ENCODE measurements at regions not wholly inside any gene's neighbourhood (a gene's known extent, or its start where the extent isn't known, plus 50 kb on each side); places are given as distances from the start of the nearest gene placed in this dataset.

DNA sequence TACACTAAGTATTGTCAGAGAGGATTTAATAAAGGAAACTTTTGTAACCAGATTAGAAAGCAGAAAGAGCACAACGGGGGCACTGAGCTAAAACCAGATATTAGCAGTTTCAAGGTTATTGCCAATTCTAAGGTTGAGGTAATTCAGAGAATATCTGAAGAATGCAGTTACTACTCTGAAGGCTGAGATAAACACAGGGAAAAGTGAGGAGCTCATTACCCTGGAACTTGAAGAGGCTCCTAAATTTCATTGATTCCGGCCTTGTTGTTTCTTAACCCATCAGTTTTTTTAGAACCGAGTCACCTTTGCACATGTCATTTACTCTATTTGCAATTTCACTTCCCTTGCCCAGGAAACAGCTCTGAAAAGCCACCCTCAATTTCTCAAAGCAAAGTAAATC, 72.4 kb upstream of the BTBD3 start (continued):
- TF ChIP-seq ZNF462 (CRISPR knock-in tag; IDR thresholded peaks at IDR 0.05) (no peak), ZNF331 (CRISPR knock-in tag; IDR thresholded peaks at IDR 0.05; ENCODE audit: low read depth) (no peak), STAT1 (IDR thresholded peaks at IDR 0.05; ENCODE audit: unreplicated experiment) (no peak)

- TF ChIP-seq, protein P1, sequence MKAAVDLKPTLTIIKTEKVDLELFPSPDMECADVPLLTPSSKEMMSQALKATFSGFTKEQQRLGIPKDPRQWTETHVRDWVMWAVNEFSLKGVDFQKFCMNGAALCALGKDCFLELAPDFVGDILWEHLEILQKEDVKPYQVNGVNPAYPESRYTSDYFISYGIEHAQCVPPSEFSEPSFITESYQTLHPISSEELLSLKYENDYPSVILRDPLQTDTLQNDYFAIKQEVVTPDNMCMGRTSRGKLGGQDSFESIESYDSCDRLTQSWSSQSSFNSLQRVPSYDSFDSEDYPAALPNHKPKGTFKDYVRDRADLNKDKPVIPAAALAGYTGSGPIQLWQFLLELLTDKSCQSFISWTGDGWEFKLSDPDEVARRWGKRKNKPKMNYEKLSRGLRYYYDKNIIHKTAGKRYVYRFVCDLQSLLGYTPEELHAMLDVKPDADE (IDR thresholded peaks at IDR 0.05) = no peak
- peak; percentile 51 for TF ChIP-seq ZNF331 (CRISPR knock-in tag; IDR thresholded peaks at IDR 0.05; ENCODE audit: low read depth)
- H3K27me3 Mint-ChIP-seq (ENCODE audit: insufficient read depth, low read depth, poor library complexity) = no peaks in the 10 kb centered on the region
- no peaks in the 10 kb centered on the region for H3K36me3 Mint-ChIP-seq (ENCODE audit: low read depth)
- peaks cover 15% of the 10 kb centered on the region for H3K9me2 ChIP-seq (ENCODE audit: insufficient read depth)
- ATAC-seq (no peak), DNase-seq (ENCODE audit: low spot score) (no peak)
- H3K4me1 Mint-ChIP-seq = peaks cover 19% of the 10 kb centered on the region
- peaks cover 9% of the 10 kb centered on the region for H3K4me1 ChIP-seq (ENCODE audit: insufficient read depth)
- H4K20me1 ChIP-seq (replicated peaks; ENCODE audit: insufficient read depth) = no peaks in the 10 kb centered on the region
- H3K4me3 Mint-ChIP-seq = no peak overlapping the region
- H3K27ac Mint-ChIP-seq = no peak overlapping the region
- no peaks in the 10 kb centered on the region for H3K9me3 Mint-ChIP-seq
- H2AFZ ChIP-seq = no peak overlapping the region
- H3K27me3 ChIP-seq (ENCODE audit: insufficient read depth) = no peaks in the 10 kb centered on the region
- H3K4me2 ChIP-seq = no peak overlapping the region
- H3K36me3 ChIP-seq (ENCODE audit: insufficient read depth) = no peaks in the 10 kb centered on the region
- H3K27ac ChIP-seq (ENCODE audit: low read depth) = no peak overlapping the region
- no peaks in the 10 kb centered on the region for H3K79me2 ChIP-seq (replicated peaks; ENCODE audit: insufficient read depth)
- H3K4me3 ChIP-seq = no peak overlapping the region
- H3F3A ChIP-seq (replicated peaks; ENCODE audit: low read depth) = no peaks in the 10 kb centered on the region
These were observed 71.6 kb upstream of the BTBD3 start for GRCh38 chr20:11846131-11846530.

All from GM23338 (cell line).